Thymus (tissue), 11 donors: ENCODE measurements at regions not wholly inside any gene's neighbourhood (a gene's known extent, or its start where the extent isn't known, plus 50 kb on each side); places are given as distances from the start of the nearest gene placed in this dataset.
A peak's percentile ranks its signal among the peaks of the same experiment; 100 is the strongest.

Experiments
- DNase-seq, 9 donors: peaks; one replicate each; pipeline ENCODE4 v3.0.0-alpha.2; 2013; ENCODE audit warnings: low spot score in 9 of 9, low read depth in 6 of 9, missing footprints in 1 of 9
- H3K27ac ChIP-seq, 2 donors: one replicate each; pipeline ENCODE4 v1.5.1; 2013; ENCODE audit warnings: control low read depth in 1 of 2, low read depth in 1 of 2, low read length in 1 of 2, mild to moderate bottlenecking in 1 of 2, moderate library complexity in 1 of 2
- H3K27me3 ChIP-seq, 2 donors: one replicate each; pipeline ENCODE4 v1.5.1; 2013; ENCODE audit warnings: low read length in 1 of 2; ENCODE audit not compliant: control insufficient read depth in 2 of 2, insufficient read depth in 1 of 2
- H3K36me3 ChIP-seq, 2 donors: one replicate each; pipeline ENCODE4 v1.5.1; 2013; ENCODE audit warnings: low read length in 1 of 2, mild to moderate bottlenecking in 1 of 2, moderate library complexity in 1 of 2; ENCODE audit not compliant: control insufficient read depth in 2 of 2, insufficient read depth in 2 of 2
- H3K4me1 ChIP-seq, 2 donors: one replicate each; pipeline ENCODE4 v1.5.1; 2013; ENCODE audit warnings: low read length in 2 of 2; ENCODE audit not compliant: control insufficient read depth in 2 of 2, insufficient read depth in 2 of 2
- H3K4me3 ChIP-seq, 2 donors: one replicate each; pipeline ENCODE4 v1.5.1; 2013; ENCODE audit warnings: low read length in 2 of 2, control low read depth in 1 of 2, mild to moderate bottlenecking in 1 of 2
- H3K9me3 ChIP-seq, 2 donors: one replicate each; pipeline ENCODE4 v1.5.1; 2013; ENCODE audit warnings: low read length in 1 of 2, mild to moderate bottlenecking in 1 of 2; ENCODE audit not compliant: control insufficient read depth in 2 of 2, insufficient read depth in 1 of 2
- WGBS: extraction: QIAGEN DNeasy Blood & Tissue Kit; methylation state at CpG from one replicate; pipeline ENCODE4 v1.1.7; 2013; 5-methylcytosine and 5-hydroxymethylcytosine counted together
- donor health status: healthy.

DNA sequence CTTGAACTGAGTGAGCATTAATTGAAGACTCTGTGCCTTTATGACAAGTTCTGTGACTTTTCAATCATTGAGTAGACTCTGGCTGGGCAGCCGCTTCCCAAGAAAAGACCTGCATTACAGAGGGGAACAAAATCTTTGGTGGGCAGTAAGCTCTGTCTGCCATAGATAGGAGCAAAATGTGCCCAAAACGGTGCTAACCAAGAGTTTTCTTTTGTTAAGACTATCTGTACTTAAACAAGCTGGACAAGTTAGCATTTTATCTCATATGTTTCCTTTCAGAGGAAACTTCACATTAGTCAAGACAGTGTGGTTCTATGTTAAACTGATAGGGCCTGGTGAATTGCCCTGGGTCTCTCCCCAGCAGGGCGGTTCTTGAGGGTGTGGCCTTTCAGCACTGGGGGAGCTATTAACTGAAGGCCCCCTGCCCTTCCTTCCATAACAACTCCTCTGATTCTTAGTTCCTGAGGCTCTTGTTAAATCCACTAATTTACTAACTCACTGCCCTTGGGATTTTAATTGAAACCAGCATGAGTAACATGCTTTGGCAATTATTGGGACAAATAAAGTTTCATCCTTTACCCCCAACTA lies 219.6 kb downstream of the KTN1 start:
- no peaks in the 10 kb centered on the region for H3K36me3 ChIP-seq
- H3K9me3 ChIP-seq = peaks cover 0 to 3% of the 10 kb centered on the region in 2 donors
- peaks cover 0 to 3% of the 10 kb centered on the region in 2 donors for H3K4me1 ChIP-seq
- H3K27ac ChIP-seq = no peak overlapping the region
- H3K27me3 ChIP-seq = no peaks in the 10 kb centered on the region
- H3K4me3 ChIP-seq = no peak overlapping the region
- WGBS = 81% methylated on average over 3 of the region's 3 CpGs
- DNase-seq = no peak

DNA sequence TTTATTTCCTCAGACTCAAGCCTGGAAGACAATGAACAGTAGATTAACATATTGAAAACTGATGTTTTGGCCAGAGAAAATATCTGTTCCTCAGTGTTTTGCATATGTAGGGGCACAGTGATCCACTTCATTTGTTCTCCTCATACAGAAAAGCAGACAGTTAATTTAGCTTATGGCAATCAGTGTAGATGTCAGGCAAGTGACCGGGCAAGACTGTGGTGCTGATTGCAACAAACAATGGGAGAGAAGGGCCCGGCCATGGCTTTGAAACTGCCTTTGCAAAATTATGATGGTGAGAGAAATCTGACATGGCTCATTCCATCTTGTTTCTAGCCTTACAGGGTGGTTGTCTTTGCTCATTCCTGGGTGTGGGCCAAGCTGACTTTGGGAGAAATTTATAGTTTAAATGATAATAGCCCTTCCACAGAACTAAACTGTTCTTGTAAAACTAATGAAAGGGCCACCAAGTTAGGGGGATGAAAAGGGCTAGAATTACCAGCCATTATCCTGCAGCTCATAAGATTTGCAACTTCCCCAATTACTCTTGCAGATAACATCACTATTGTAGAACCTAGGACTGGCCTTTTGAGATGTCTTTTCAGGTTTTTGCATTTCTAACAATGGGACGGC lies 220.3 kb downstream of the KTN1 start:
- H3K9me3 ChIP-seq = peaks cover 0 to 3% of the 10 kb centered on the region in 2 donors
- no peaks in the 10 kb centered on the region for H3K27me3 ChIP-seq
- peaks cover 0 to 3% of the 10 kb centered on the region in 2 donors for H3K4me1 ChIP-seq
- no peaks in the 10 kb centered on the region for H3K36me3 ChIP-seq
- no peak overlapping the region for H3K4me3 ChIP-seq
- no peak for DNase-seq
- 92% methylated on average over 3 of the region's 3 CpGs for WGBS
- H3K27ac ChIP-seq = no peak overlapping the region

DNA sequence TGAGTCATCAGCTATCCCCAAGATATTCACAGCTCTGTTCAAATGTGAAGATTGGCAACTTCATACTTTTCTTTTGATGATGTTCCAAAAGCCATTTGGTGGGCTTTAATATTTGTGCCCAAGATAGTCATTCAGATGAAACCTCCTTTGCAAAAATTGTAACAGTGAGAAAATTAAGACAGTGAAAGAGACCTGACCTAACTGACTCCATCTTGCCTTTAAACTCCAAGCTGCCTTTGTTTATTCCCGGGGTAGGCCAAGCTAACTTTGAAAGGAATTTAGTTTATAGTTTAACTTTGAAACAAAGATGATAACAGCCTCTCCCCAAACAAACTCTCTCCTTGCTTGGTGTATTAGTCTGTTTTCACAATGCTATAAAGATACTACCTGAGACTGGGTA lies 221.1 kb downstream of the KTN1 start:
- peaks cover 0 to 3% of the 10 kb centered on the region in 2 donors for H3K9me3 ChIP-seq
- no peak overlapping the region for H3K27ac ChIP-seq
- H3K36me3 ChIP-seq = no peaks in the 10 kb centered on the region
- H3K4me1 ChIP-seq = peaks cover 0 to 3% of the 10 kb centered on the region in 2 donors
- no peak for DNase-seq
- WGBS = 0% methylated on average over 1 of the region's 1 CpG
- no peak overlapping the region for H3K4me3 ChIP-seq
- no peaks in the 10 kb centered on the region for H3K27me3 ChIP-seq

DNA sequence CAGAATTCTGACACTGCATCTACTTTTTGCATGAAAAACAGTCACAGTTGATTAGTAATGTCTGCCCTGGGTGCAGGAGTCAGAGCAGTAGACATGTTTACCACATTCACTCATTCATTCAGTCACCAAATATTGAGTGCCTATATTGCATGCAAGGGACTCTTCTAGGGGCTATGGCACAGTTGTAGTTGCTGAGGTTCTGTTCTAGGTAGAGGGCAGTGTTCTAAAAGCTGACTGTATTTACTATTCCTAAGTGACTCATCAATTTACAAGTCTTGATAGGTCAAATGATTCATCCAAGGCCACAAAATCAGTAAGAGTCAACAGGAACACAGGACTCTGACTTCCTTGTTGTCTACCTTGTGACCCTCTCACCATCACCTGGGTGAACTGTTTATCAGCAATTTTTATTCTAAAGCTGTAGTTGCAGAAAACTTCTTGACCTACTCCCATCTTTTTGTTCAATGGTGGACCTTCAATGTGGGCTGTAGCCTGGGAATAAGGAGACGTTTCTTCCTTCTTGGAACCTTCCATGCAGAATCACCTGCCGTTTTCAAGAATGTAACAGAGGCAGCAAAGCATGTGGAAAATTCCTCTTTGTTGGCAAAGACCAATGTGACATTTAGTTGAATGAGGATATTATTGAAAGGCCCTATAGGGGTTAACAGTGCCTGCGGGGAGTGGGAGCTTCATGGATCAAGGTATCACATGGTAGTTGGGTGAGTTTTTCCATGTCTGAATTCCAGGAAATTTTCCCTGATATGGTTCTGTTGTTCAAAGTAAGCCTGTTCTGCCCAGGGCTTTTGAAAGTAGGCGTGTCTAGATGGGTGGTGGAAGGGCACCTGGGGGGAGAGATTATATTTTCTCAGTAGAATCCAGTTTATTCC lies 223.2 kb downstream of the KTN1 start:
- Histone ChIP-seq H3K27ac (no peak overlapping the region), H3K4me1 (peaks cover 11 to 13% of the 10 kb centered on the region in 2 donors), H3K9me3 (peaks cover 0 to 3% of the 10 kb centered on the region in 2 donors), H3K4me3 (no peak overlapping the region), H3K36me3 (no peaks in the 10 kb centered on the region), H3K27me3 (no peaks in the 10 kb centered on the region)
- 98% methylated on average over 4 of the region's 4 CpGs for WGBS
- no peak for DNase-seq

DNA sequence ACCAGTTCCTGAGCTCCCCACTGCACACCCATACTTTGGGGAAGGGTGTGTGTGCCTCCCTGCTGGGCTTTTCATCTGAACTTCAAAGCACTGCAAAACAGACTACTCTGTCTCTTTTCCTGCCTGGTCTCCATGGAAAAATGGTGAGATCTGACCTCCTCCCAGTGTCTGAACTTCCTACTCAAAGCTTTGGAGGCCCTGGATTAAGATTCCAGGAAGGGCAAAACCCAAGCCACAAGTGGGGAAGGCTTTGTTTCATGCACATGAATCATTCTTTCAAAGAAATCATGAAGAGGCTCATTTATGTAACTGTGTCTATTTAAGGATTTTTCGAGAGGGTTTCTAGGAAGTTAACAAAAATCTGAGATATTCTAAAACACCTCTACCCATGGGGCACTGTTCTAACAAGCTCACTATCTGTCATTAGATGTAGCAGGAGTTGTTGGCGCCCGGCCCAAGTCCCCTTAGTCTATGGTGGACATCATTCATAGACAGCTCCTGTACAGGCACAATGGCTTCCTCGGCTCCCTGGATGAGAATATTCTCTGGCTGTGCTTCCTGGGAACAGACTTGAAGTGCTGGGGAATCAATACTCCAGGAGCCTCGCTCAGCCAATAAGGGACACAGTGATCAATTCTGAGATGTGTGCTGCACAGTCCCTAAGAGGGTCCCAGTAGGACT lies 224.0 kb downstream of the KTN1 start:
- Histone ChIP-seq H3K36me3 (no peaks in the 10 kb centered on the region), H3K4me3 (no peak overlapping the region), H3K9me3 (peaks cover 0 to 3% of the 10 kb centered on the region in 2 donors), H3K4me1 (peaks cover 11 to 13% of the 10 kb centered on the region in 2 donors), H3K27me3 (no peaks in the 10 kb centered on the region), H3K27ac (no peak overlapping the region)
- no peak for DNase-seq
- WGBS = 96% methylated on average over 5 of the region's 5 CpGs

DNA sequence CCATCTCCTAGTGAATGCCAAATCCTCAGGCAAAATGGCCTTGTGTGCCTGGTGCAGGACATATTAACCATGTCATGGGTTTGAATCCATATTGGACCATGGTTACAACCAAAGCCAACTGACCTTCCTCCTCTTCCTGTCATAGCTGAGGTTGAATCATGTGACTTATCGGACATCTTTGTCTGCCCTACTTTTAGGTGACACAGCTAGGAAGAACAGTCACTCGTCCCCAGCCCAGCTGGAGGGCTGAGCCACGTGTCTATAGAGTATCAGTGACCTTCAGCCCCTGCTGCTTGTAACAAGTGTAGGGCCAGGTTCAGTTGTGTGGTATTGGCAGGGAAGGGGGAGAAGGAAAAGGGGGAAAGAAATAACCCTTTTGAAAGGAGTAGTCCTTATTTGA lies 225.2 kb downstream of the KTN1 start:
- Histone ChIP-seq H3K9me3 (peaks cover 0 to 3% of the 10 kb centered on the region in 2 donors), H3K27ac (no peak overlapping the region), H3K4me1 (peaks cover 11 to 13% of the 10 kb centered on the region in 2 donors), H3K4me3 (no peak overlapping the region), H3K27me3 (no peaks in the 10 kb centered on the region), H3K36me3 (no peaks in the 10 kb centered on the region)
- DNase-seq = no peak
- 96% methylated on average over 3 of the region's 3 CpGs for WGBS

DNA sequence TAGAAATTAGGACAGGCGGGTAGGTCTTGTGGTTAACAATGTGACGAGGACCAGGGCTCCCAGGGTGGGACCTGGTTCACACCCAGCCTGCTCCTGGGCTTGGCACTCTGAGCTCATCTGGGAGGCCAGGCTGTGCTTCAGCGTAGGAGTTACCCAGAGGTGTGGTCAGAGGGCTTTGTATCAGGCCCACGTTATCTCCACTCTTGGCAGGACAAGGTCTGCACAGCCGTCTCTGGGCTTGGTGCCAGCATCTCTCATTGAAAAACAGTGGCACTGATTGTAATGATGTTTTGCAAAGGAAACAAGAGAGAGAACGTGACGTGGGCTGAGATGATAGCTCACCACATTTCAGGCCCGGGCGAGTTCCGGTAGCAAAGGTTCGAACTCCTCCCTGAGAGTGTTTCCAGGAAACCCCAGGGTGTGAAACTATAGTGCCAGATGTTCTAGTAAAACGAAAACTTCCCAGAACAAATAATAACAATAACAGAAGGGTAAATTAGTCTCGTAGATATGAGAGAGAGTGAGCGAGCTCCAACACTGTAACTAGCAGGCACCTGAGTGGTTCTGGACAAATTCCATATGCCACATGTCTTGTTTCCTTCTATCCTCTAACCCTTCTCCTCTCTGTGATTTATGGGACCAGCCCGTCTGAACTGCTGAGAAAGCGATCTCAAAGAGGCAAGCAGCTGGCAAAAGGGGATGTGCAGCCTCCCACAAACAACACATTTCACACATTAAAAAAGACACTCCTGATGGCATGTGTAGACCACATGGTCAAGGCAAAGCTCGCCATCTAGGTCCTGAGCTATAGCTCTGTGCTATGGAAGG lies 227.3 kb downstream of the KTN1 start:
- 47% methylated on average over 17 of the region's 17 CpGs for WGBS
- Histone ChIP-seq H3K27ac (no peak overlapping the region), H3K4me3 (no peak overlapping the region), H3K27me3 (no peaks in the 10 kb centered on the region), H3K9me3 (no peaks in the 10 kb centered on the region), H3K4me1 (peaks cover 11 to 13% of the 10 kb centered on the region in 2 donors), H3K36me3 (no peaks in the 10 kb centered on the region)
- DNase-seq = peak in 3 of 9 donors; percentile 9 to 33 (median 13)

DNA sequence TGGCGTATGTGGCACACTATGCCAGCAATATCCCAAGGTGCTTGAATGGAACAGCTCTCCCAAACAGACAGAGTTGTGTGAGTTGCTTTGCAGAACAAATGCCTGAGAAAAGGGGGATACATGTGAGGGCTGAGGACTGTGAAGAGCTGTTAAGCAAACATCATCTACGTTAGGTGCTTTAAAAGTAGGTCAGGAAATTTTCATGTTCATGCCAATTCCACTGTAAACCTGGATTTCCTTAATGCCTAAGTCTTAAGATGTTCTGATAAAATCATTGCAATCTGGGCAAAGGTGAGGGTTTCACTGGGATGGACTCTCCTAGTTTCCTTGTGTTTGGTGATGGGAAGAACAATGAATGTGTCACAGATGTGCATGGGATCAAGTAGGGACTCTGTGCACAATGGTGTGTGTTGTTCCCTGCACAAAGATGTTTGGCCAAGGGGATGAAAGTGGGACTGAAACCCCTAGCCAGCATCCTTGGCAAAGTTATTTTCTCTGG lies 227.9 kb downstream of the KTN1 start:
- 70% methylated on average over 2 of the region's 2 CpGs for WGBS
- DNase-seq = no peak
- no peaks in the 10 kb centered on the region for H3K9me3 ChIP-seq
- no peak overlapping the region for H3K27ac ChIP-seq
- peaks cover 11 to 13% of the 10 kb centered on the region in 2 donors for H3K4me1 ChIP-seq
- no peak overlapping the region for H3K4me3 ChIP-seq
- no peaks in the 10 kb centered on the region for H3K36me3 ChIP-seq
- H3K27me3 ChIP-seq = no peaks in the 10 kb centered on the region
